ENCODE measurements at regions not wholly inside any gene's neighbourhood (a gene's known extent, or its start where the extent isn't known, plus 50 kb on each side); places are given as distances from the start of the nearest gene placed in this dataset.

DNA sequence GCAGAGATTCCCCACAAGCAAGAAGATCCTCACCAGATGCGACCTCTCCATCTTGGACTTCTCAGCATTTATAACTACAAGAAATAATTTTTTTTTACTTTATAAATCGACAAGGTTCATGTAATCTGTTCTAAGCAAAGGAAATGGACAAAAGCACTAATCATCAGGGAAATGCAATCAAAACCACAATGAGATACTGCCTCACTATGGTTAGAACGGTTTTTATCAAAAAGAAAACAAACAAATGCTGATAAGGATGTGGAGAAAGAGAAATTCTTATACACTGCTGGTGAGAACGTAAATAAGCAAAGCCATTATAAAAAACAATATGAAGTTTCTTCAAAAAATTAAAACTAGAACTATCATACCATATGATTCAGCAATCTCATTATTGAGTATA, 1382.6 kb downstream of the ARAP2 start:
- DNase-seq (ENCODE audit: low read depth, low spot score), result no peak
- H3K27ac ChIP-seq (ENCODE audit: low read length), result no peak overlapping the region
- no peaks in the 10 kb centered on the region for H3K9me3 ChIP-seq (ENCODE audit: control insufficient read depth, insufficient read depth, low read depth, low read length)
- no peak overlapping the region for H3K4me3 ChIP-seq (ENCODE audit: low read depth in 2 of 2, low read length in 2 of 2)
- ChIA-PET CTCF (no interaction called here), POLR2A (no interaction called here)
- no peaks in the 10 kb centered on the region for H3K27me3 ChIP-seq (ENCODE audit: control insufficient read depth, insufficient read depth, low read length)
- no peaks in the 10 kb centered on the region for H3K4me1 ChIP-seq (ENCODE audit: control insufficient read depth, insufficient read depth, low read length)
- BruUV-seq (replicated peaks), result no TSS peak
- in situ Hi-C loops (cut with HindIII; ENCODE audit: low pct_unique_long_range_greater_than_20kb, low sequenced_read_pairs), result no loop called here
- no peaks in the 10 kb centered on the region for H3K36me3 ChIP-seq (ENCODE audit: control insufficient read depth, insufficient read depth, low read length)
- TF ChIP-seq, protein P1, sequence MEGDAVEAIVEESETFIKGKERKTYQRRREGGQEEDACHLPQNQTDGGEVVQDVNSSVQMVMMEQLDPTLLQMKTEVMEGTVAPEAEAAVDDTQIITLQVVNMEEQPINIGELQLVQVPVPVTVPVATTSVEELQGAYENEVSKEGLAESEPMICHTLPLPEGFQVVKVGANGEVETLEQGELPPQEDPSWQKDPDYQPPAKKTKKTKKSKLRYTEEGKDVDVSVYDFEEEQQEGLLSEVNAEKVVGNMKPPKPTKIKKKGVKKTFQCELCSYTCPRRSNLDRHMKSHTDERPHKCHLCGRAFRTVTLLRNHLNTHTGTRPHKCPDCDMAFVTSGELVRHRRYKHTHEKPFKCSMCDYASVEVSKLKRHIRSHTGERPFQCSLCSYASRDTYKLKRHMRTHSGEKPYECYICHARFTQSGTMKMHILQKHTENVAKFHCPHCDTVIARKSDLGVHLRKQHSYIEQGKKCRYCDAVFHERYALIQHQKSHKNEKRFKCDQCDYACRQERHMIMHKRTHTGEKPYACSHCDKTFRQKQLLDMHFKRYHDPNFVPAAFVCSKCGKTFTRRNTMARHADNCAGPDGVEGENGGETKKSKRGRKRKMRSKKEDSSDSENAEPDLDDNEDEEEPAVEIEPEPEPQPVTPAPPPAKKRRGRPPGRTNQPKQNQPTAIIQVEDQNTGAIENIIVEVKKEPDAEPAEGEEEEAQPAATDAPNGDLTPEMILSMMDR (IDR thresholded peaks at IDR 0.05), result no peak
- TF ChIP-seq TCF7L2 (IDR thresholded peaks at IDR 0.05; ENCODE audit: low read depth, low read length) (no peak), POLR2AphosphoS5 (IDR thresholded peaks at IDR 0.05; ENCODE audit: low read depth, low read length) (no peak), SIN3A (IDR thresholded peaks at IDR 0.05; ENCODE audit: borderline replicate concordance, insufficient read depth, low read depth, low read length) (no peak)
- TF ChIP-seq, protein P2, sequence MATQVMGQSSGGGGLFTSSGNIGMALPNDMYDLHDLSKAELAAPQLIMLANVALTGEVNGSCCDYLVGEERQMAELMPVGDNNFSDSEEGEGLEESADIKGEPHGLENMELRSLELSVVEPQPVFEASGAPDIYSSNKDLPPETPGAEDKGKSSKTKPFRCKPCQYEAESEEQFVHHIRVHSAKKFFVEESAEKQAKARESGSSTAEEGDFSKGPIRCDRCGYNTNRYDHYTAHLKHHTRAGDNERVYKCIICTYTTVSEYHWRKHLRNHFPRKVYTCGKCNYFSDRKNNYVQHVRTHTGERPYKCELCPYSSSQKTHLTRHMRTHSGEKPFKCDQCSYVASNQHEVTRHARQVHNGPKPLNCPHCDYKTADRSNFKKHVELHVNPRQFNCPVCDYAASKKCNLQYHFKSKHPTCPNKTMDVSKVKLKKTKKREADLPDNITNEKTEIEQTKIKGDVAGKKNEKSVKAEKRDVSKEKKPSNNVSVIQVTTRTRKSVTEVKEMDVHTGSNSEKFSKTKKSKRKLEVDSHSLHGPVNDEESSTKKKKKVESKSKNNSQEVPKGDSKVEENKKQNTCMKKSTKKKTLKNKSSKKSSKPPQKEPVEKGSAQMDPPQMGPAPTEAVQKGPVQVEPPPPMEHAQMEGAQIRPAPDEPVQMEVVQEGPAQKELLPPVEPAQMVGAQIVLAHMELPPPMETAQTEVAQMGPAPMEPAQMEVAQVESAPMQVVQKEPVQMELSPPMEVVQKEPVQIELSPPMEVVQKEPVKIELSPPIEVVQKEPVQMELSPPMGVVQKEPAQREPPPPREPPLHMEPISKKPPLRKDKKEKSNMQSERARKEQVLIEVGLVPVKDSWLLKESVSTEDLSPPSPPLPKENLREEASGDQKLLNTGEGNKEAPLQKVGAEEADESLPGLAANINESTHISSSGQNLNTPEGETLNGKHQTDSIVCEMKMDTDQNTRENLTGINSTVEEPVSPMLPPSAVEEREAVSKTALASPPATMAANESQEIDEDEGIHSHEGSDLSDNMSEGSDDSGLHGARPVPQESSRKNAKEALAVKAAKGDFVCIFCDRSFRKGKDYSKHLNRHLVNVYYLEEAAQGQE (IDR thresholded peaks at IDR 0.05; ENCODE audit: insufficient read depth in 1 of 2, low read depth in 2 of 2, low read length in 1 of 2), result no peak
- no peak for ATAC-seq
- intact Hi-C loops (cut with micrococcal nuclease; ENCODE audit: unreplicated experiment), result no loop called here

DNA sequence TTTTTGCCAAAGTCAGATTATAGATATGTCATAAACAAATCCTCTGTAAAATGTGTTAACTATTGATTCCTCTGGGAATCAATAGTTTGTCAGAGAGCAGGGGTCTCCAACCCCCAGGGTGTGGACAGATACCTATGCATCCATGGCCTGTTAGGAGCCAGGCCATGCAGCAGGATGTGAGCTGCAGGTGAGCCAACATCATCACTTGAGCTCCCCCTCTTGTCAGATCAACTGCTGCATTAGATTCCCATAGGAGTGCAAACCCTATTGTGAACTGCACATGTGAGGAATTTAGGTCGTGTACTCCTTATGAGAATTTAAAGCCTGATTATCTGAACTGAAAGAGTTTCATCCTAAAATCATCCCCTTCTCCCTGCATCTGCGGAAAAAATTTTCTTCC, 1365.4 kb downstream of the ARAP2 start:
- in situ Hi-C loops (cut with HindIII; ENCODE audit: low pct_unique_long_range_greater_than_20kb, low sequenced_read_pairs) (no loop called here), intact Hi-C loops (cut with micrococcal nuclease; ENCODE audit: unreplicated experiment) (no loop called here)
- Histone ChIP-seq H3K4me3 (ENCODE audit: low read depth in 2 of 2, low read length in 2 of 2) (no peak overlapping the region), H3K4me1 (ENCODE audit: control insufficient read depth, insufficient read depth, low read length) (no peaks in the 10 kb centered on the region), H3K36me3 (ENCODE audit: control insufficient read depth, insufficient read depth, low read length) (no peaks in the 10 kb centered on the region; the same call in 1 of the 2 replicates), H3K27me3 (ENCODE audit: control insufficient read depth, insufficient read depth, low read length) (no peaks in the 10 kb centered on the region), H3K27ac (ENCODE audit: low read length) (no peak overlapping the region), H3K9me3 (ENCODE audit: control insufficient read depth, insufficient read depth, low read depth, low read length) (no peaks in the 10 kb centered on the region)
- ATAC-seq (no peak), DNase-seq (ENCODE audit: low read depth, low spot score) (no peak)
- BruUV-seq (replicated peaks), result no TSS peak
- POLR2A ChIA-PET, result no interaction called here
- TF ChIP-seq, protein P2 (IDR thresholded peaks at IDR 0.05; ENCODE audit: insufficient read depth in 1 of 2, low read depth in 2 of 2, low read length in 1 of 2), result no peak
- TF ChIP-seq SIN3A (IDR thresholded peaks at IDR 0.05; ENCODE audit: borderline replicate concordance, insufficient read depth, low read depth, low read length) (no peak), POLR2AphosphoS5 (IDR thresholded peaks at IDR 0.05; ENCODE audit: low read depth, low read length) (no peak), TCF7L2 (IDR thresholded peaks at IDR 0.05; ENCODE audit: low read depth, low read length) (no peak)
- TF ChIP-seq, protein P1 (IDR thresholded peaks at IDR 0.05), result no peak
- CTCF ChIA-PET, result no interaction called here

All from Panc1 (cell line).